22Rv1 (cell line): ENCODE measurements at regions not wholly inside any gene's neighbourhood (a gene's known extent, or its start where the extent isn't known, plus 50 kb on each side); places are given as distances from the start of the nearest gene placed in this dataset.

Source experiments
- H3K27ac ChIP-seq: fragments of 450-650 bp; 2 replicates; pipeline ENCODE4 v1.5.1; 2017
- CTCF ChIP-seq: fragments of 450-650 bp; IDR thresholded peaks from 2 replicates; pipeline ENCODE4 v1.5.1; 2017; ENCODE audit warnings: mild to moderate bottlenecking
- ZFX ChIP-seq: fragments of 450-650 bp; IDR thresholded peaks from 2 replicates; pipeline ENCODE4 v1.6.1; 2017; ENCODE audit warnings: antibody characterized with exemption, borderline replicate concordance

- TF ChIP-seq CTCF (no peak), ZFX (no peak)
- H3K27ac ChIP-seq = no peak overlapping the region
These were observed 415.1 kb upstream of the SALL3 start for GRCh38 chr18:78564518-78564917.

GRCh38 chr18:78565240-78565639 is 414.4 kb upstream of the SALL3 start:
- no peak for TF ChIP-seq ZFX
- TF ChIP-seq CTCF = no peak

GRCh38 chr18:78566065-78566464 is 413.6 kb upstream of the SALL3 start:
- no peak for TF ChIP-seq ZFX
- no peak for TF ChIP-seq CTCF
- no peak overlapping the region for H3K27ac ChIP-seq

More at GRCh38 chr18:78565240-78565639, 414.4 kb upstream of the SALL3 start:
- no peak overlapping the region for H3K27ac ChIP-seq

- TF ChIP-seq CTCF (no peak), ZFX (no peak)
- no peak overlapping the region for H3K27ac ChIP-seq
These were observed 412.9 kb upstream of the SALL3 start for GRCh38 chr18:78566720-78567119.

- no peak overlapping the region for H3K27ac ChIP-seq
- TF ChIP-seq CTCF = no peak
- TF ChIP-seq ZFX = no peak
These were observed 408.4 kb upstream of the SALL3 start for GRCh38 chr18:78571063-78571785.

GRCh38 chr18:78571831-78572347 is 407.7 kb upstream of the SALL3 start:
- TF ChIP-seq ZFX (no peak), CTCF (no peak)
- H3K27ac ChIP-seq = no peak overlapping the region

GRCh38 chr18:78573773-78574172 is 405.8 kb upstream of the SALL3 start:
- TF ChIP-seq ZFX = no peak
- TF ChIP-seq CTCF = no peak
- H3K27ac ChIP-seq = no peak overlapping the region
